GM21825 (cell line): ENCODE measurements at regions not wholly inside any gene's neighbourhood (a gene's known extent, or its start where the extent isn't known, plus 50 kb on each side); places are given as distances from the start of the nearest gene placed in this dataset.

Source experiments
- ATAC-seq: cut with Tn5 transposase; IDR thresholded peaks from one replicate; pipeline ENCODE4 v1.9.1; 2021; ENCODE audit warnings: mild to moderate bottlenecking, moderate library complexity; ENCODE audit not compliant: unreplicated experiment

DNA sequence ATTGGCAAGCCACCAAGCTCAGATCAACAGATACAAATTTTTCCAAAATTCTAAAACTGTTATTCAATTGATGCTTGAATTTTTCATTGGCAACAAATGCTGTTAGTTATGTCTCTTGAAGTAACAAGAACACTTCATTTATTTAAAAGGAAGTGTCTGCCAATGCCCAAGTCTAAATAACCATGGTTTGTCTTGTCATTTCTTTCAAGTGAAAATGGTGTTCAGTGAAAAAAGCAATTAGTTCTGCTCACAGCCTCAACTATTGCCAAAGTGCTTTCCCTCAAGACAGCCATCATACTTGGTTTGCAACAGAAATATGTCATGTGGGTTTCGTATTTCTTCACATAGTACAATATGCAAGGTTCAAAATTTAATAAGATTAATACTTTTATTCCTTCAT, 312.6 kb upstream of the LMCD1 start:
- no peak for ATAC-seq

DNA sequence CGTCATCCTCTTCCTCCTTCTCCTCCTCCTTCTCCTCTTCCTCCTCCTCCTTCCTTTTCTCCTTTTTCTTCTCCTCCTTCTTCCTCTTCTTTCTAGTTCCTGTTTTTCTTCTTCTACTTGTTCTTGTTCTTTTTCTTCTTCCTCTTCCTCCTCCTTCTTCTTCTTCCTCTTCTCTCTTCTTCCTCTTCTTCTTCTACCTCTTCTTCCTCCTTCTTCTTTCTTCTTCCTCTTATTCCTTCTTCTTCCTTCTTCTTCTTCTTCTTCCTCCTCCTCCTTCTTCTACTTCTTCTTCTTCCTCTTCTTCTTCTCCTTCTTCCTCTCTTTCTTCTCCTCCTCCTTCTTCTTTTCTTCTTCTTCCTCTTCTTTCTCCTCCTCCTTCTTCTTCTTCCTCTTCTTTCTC, 310.2 kb upstream of the LMCD1 start:
- ATAC-seq: no peak

DNA sequence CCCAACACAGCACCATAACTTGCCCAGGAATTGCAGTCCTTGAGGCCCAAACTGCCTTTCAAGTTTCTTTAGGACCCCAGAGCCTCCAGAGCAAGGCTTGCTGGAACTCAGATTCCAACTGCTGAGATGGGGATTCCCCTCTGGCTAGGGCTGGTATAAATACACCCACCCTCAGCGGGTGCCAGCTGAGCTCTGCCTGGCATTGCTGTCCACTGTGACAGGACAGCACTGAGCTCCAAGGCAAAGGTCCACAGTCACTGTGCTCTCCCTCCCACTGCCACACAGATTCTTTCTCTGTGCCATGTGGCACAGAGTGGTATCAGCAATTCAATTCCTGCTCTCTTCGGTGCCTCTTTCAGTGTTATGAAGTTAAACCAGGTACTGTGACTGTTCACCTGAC, 304.2 kb upstream of the LMCD1 start:
- ATAC-seq: no peak

- ATAC-seq: no peak
Observed at GRCh38 chr3:8198605-8199004, 303.0 kb upstream of the LMCD1 start.

GRCh38 chr3:8200996-8201395, 300.6 kb upstream of the LMCD1 start:
- ATAC-seq: no peak

DNA sequence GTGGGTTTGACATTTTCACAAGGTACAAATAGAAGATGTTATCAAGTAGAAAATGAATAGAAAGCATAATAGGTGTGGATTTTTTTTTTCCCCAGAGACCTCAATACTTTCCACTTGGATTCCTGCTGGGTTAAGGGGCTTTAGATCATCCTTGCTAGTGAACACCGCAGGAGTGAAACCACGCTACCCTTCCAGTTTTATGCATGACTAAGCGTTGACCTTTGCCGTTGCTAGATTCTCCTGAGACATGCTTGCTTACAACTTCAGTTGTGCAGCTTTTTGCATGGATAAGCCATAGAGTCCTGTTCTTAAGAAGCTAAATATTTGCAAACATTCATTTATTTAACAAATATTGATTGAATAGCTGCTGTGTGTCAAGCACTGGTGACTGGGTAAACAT, 299.7 kb upstream of the LMCD1 start:
- no peak for ATAC-seq

DNA sequence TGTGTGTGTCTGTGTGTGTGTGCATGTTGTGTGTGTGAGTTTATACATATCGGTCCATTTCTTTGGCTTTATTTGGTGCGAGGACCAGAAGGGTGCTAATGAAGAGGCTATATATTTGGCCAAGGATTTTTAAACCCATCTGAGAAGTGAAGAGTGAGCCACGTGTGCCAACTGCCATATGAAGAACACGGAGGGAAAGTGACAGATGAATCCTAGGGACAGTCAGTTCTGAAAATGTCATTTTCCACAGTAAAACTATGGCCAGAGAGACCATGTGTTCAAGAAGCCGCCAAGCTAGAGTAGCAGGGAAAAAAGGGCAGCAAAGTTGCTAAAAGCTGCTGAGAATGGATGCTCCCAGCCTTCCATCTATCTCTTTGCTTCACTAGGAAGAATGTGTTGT, 297.3 kb upstream of the LMCD1 start:
- no peak for ATAC-seq

- ATAC-seq: no peak
Observed at GRCh38 chr3:8204853-8205650, 296.6 kb upstream of the LMCD1 start.

GRCh38 chr3:8205881-8206280, 295.7 kb upstream of the LMCD1 start:
- ATAC-seq: no peak

DNA sequence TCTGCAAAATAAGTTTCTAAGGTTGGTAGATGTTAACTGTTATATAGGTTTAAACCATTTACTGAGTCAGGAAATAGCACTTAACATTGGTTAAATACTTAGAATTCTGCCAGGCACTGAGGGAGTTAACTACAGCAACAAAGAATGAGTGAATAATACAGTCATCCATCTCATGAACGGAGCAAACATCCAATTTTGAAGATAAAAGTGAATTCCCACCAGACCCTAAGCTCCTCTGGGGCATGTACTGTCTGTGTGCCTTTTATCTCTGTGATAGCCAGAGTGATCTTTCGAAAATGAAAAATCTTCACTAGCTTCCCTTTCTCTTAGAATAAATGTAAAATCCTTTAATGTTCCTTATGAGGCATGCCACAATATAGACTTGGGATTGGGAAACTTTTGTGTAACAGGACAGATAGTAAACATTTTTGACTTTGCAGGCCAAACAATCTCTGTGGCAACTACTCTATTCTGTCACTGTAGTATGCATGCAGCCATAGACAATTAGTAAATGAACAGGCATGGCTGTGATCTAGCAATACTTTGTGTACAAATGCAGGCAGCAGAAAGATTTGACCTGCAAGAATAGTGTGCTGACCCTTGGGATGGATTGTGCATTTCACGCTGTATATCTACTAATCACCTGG, 294.5 kb upstream of the LMCD1 start:
- no peak for ATAC-seq

GRCh38 chr3:8210882-8211341, 290.7 kb upstream of the LMCD1 start:
- no peak for ATAC-seq

GRCh38 chr3:8212794-8213193, 288.8 kb upstream of the LMCD1 start:
- no peak for ATAC-seq

- no peak for ATAC-seq
Observed at GRCh38 chr3:8213286-8213685, 288.3 kb upstream of the LMCD1 start.

DNA sequence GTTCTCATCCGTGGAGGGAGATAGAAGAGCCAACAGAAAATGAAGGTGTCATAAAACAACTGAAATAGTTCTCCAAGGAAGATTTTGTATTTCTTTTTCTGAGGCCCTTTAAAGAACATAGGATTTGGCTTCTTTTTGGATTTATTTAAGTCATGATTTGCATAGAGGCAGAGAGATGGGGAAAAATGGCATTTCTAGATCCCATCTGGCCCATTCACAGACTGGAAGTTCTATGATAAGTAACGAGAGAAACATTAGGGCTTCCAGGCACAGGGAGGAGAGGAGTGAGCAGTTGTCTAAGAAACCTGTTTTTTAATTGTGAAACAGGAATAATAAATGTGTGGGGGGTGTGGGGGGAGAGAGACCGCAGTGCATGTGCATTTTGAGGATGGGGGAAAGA, 285.8 kb upstream of the LMCD1 start:
- ATAC-seq: no peak

DNA sequence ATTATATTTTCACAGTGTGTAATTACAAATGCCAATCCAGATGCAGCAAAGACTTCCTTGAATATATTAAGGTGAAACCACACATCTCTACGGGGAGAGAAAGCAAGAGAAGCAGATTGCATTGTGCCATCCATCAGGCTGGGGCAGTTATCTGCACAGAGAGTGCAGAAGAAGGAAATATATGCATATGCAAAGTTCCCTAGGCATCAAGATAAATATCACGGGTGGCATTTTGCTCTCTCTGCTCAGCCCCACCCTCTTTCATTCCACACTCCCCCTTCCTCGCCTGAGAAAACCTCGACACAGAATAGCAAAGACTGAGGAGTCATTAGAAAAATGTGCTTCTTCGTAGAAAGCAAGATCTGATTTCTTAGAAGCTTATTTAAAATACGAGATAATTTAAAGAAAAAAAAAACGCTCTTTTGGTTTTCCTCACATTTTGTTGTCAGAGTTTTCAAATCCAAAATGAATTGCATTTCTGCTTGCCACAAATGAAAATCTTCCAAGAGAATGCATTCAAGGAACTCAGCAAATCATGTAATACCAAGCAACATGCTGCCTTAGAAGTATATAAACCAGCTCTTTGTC, 283.2 kb upstream of the LMCD1 start:
- no peak for ATAC-seq

DNA sequence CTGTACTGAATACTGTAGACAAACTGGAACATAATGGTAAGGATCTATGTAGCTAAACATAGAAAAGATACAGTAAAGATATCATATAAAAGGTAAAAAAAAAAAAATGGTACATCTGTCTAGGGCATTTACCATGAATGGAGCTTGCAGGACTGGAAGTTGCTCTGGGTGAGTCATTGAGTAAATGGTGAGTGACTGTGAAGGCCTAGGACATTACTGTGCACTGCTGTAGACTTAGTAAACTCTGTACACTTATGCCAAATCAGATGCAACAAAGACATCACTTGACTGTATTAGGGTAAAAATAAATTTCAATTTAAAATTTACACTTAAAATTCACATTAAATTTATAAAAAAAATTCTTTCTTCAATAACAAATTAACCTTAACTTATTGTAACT, 281.3 kb upstream of the LMCD1 start:
- no peak for ATAC-seq

DNA sequence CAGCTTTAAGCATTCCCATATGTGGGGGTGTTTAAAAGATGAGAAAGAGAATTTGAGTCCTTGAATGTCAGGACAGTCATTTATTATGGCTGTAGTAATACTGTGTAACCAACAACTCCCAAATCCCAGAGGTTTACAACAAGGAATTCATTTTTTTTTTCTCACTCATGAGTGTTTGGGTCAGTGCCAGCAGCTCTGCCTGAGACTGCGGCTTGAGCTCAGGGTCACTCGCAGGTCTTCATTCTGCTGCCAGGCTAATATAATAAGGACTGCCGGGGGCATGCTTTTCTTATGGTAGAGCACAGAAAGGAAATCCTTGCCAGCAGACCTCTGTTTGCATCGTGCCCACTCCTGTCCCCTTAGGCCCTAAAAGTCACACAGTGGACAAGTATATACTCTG, 277.9 kb upstream of the LMCD1 start:
- ATAC-seq: no peak

GRCh38 chr3:8224941-8225340, 276.7 kb upstream of the LMCD1 start:
- no peak for ATAC-seq

DNA sequence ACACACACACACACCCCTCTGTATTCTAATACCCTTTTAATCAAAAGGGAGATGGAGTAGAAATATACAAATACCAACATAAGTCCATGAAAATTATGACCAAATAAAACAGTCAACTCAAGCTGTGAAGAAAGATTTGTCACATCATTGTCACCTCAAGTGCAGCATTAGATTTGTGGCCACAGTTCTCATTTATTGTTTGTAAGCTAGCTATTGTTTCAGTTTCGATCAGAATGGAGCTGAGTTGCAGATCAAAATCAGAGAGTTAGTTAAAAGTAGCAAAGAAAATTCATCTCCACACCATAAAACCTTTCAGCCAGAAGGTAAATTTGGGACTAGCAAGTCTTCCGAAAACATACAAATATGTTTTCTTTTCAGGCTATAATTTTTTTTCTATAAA, 267.7 kb upstream of the LMCD1 start:
- no peak for ATAC-seq

DNA sequence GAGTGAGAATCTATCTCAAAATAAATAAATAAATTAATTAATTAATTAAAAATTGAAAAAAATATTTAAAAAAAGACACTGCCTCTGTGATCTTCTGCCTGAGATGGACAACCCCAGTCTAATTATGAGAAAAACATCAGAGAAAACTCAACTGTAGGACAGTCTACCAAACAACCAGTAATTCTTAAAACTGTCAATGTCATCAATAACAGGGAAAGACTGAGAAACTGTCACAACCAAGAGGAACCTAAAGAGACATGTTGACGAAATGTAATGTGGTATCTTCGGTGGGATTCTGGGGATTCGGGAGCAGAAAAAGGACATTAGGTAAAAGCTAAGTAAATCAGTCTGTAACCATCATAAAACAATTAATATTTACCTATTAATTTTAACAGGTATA, 265.4 kb upstream of the LMCD1 start:
- ATAC-seq: no peak

DNA sequence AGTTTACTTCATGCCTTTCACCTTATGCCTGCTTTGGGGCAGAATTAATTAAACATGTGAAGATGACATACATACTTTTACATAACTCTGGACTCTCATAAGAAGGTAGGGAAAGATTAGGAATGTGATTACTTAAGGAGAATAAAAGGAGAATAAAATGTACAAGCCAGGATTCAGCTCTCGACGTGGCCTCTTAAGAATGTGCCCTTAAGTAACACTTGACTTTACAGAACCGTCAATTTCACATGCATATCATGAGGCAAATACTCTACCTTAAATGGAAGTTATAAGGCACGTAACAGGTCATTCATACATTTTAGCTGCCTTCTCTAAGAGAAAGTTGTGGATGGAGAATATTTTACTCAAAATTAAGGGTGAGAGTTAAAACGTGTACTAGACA, 263.7 kb upstream of the LMCD1 start:
- ATAC-seq: no peak

GRCh38 chr3:8238432-8238831, 263.2 kb upstream of the LMCD1 start:
- ATAC-seq: no peak
